KMS-11 (cell line): ENCODE measurements at regions not wholly inside any gene's neighbourhood (a gene's known extent, or its start where the extent isn't known, plus 50 kb on each side); places are given as distances from the start of the nearest gene placed in this dataset.
"Not testable (repeated sequence)": the region's sequence is repeated elsewhere in the genome, so short reads cannot be mapped to it uniquely, and the experiment has no call there.

Experiments used
- H2AFZ ChIP-seq: fragments of 200-600 bp; sonication (generic); 2 replicates; pipeline ENCODE4 v1.6.1; 2016; ENCODE audit warnings: antibody characterized with exemption, mixed run types, low read depth
- H3K27ac ChIP-seq: fragments of 200-600 bp; sonication (generic); 2 replicates; pipeline ENCODE4 v1.6.1; 2016; ENCODE audit warnings: mild to moderate bottlenecking, mixed run types
- H3K27me3 ChIP-seq: fragments of 200-600 bp; sonication (generic); 2 replicates; pipeline ENCODE4 v1.6.1; 2017; ENCODE audit warnings: mild to moderate bottlenecking, low read depth, mixed run types, moderate library complexity; ENCODE audit not compliant: insufficient read depth
- H3K36me3 ChIP-seq: fragments of 200-600 bp; sonication (generic); 2 replicates; pipeline ENCODE4 v1.6.1; 2017; ENCODE audit warnings: mild to moderate bottlenecking, mixed run types; ENCODE audit not compliant: insufficient read depth
- H3K4me1 ChIP-seq: fragments of 200-600 bp; sonication (generic); 2 replicates; pipeline ENCODE4 v1.6.1; 2016; ENCODE audit warnings: mild to moderate bottlenecking, low read depth, mixed run types; ENCODE audit not compliant: poor library complexity, severe bottlenecking
- H3K4me2 ChIP-seq: fragments of 200-600 bp; sonication (generic); 2 replicates; pipeline ENCODE4 v1.7.0; 2016; ENCODE audit warnings: mild to moderate bottlenecking, mixed run types
- H3K4me3 ChIP-seq: fragments of 200-600 bp; sonication (generic); IDR thresholded peaks from 2 replicates; pipeline ENCODE4 v1.6.1; 2017; ENCODE audit warnings: low read depth, low read length, mixed read lengths; ENCODE audit not compliant: insufficient read depth
- H3K79me2 ChIP-seq: fragments of 200-600 bp; sonication (generic); 2 replicates; pipeline ENCODE4 v1.6.1; 2016; ENCODE audit warnings: low read depth, mixed run types; ENCODE audit not compliant: insufficient read depth
- H3K9ac ChIP-seq: fragments of 200-600 bp; sonication (generic); 2 replicates; pipeline ENCODE4 v1.6.1; 2016; ENCODE audit warnings: mild to moderate bottlenecking, mixed run types
- H4K20me1 ChIP-seq: fragments of 200-600 bp; sonication (generic); 2 replicates; pipeline ENCODE4 v1.6.1; 2016; ENCODE audit warnings: mild to moderate bottlenecking, mixed run types; ENCODE audit not compliant: insufficient read depth
- CTCF ChIP-seq: fragments of 200-600 bp; sonication (generic); conservative IDR thresholded peaks from 2 replicates; pipeline ENCODE4 v1.6.1; 2017; ENCODE audit warnings: low read depth, mild to moderate bottlenecking, antibody characterized with exemption, low read length, moderate library complexity, mixed read lengths

- Histone ChIP-seq H4K20me1 (no peaks in the 10 kb centered on the region), H3K4me2 (no peak overlapping the region), H3K4me1 (peaks cover 8% of the 10 kb centered on the region), H3K27ac (no peak overlapping the region), H3K9ac (no peak overlapping the region), H3K27me3 (no peaks in the 10 kb centered on the region), H3K36me3 (no peaks in the 10 kb centered on the region), H2AFZ (no peak overlapping the region), H3K4me3 (no peak overlapping the region), H3K79me2 (no peaks in the 10 kb centered on the region)
- TF ChIP-seq CTCF, result no peak
Measured at GRCh38 chr6:6740595-6740994, 152.1 kb downstream of the LY86 start.

- no peak for TF ChIP-seq CTCF
- Histone ChIP-seq H3K36me3 (no peaks in the 10 kb centered on the region), H2AFZ (no peak overlapping the region), H3K27ac (no peak overlapping the region), H4K20me1 (no peaks in the 10 kb centered on the region), H3K4me1 (peaks cover 8% of the 10 kb centered on the region), H3K79me2 (no peaks in the 10 kb centered on the region), H3K4me3 (no peak overlapping the region), H3K9ac (no peak overlapping the region), H3K4me2 (no peak overlapping the region), H3K27me3 (no peaks in the 10 kb centered on the region)
Measured at GRCh38 chr6:6741264-6741663, 152.7 kb downstream of the LY86 start.

GRCh38 chr6:6742535-6742934 is 154.0 kb downstream of the LY86 start:
- Histone ChIP-seq H3K79me2 (no peaks in the 10 kb centered on the region), H4K20me1 (no peaks in the 10 kb centered on the region), H3K36me3 (no peaks in the 10 kb centered on the region), H3K27me3 (no peaks in the 10 kb centered on the region), H2AFZ (no peak overlapping the region), H3K27ac (no peak overlapping the region), H3K4me2 (no peak overlapping the region), H3K4me3 (no peak overlapping the region), H3K9ac (no peak overlapping the region), H3K4me1 (peaks cover 8% of the 10 kb centered on the region)
- TF ChIP-seq CTCF, result no peak

DNA sequence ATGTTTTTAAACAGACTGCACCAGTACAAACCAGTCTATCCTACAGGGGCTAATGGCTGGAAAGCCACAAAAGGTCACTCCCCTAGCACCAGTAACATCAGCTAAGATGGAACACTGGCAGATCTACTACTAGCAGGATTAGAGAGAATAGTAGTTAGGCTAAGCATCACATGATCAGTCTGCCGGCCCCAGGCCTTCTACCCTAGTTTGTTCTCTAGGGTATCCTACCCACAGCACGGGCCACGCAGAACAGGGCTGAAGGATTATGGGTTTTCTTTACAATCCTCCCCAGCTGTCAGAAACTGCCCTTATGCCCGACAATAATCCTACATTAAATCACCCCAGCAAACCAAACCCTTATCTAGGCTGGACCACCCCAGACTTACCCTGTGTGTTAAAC is 156.0 kb downstream of the LY86 start:
- Histone ChIP-seq H3K9ac (no peak overlapping the region), H3K4me1 (peaks cover 8% of the 10 kb centered on the region), H2AFZ (no peak overlapping the region), H3K4me3 (no peak overlapping the region), H3K36me3 (no peaks in the 10 kb centered on the region), H3K27me3 (no peaks in the 10 kb centered on the region), H3K79me2 (no peaks in the 10 kb centered on the region), H3K4me2 (no peak overlapping the region), H3K27ac (no peak overlapping the region), H4K20me1 (no peaks in the 10 kb centered on the region)
- TF ChIP-seq CTCF, result no peak

- H3K9ac ChIP-seq, H3K4me3 ChIP-seq, H3K27ac ChIP-seq, H3K4me1 ChIP-seq, H3K27me3 ChIP-seq, H2AFZ ChIP-seq, H3K36me3 ChIP-seq, H4K20me1 ChIP-seq, H3K79me2 ChIP-seq, H3K4me2 ChIP-seq: not testable (repeated sequence)
Measured at GRCh38 chr6:6745637-6746332, 157.3 kb downstream of the LY86 start.
